HEK293T (cell line): ENCODE measurements at regions not wholly inside any gene's neighbourhood (a gene's known extent, or its start where the extent isn't known, plus 50 kb on each side); places are given as distances from the start of the nearest gene placed in this dataset.

Experiments used
- CTCF ChIA-PET: fragments of 350-600 bp; formaldehyde crosslinking; extraction: SDS; loops from one replicate; lab custom pipeline; 2021; ENCODE audit warnings: antibody characterized with exemption, inconsistent platforms; lab: Yijun Ruan, JAX
- POLR2A ChIA-PET: fragments of 350-600 bp; formaldehyde crosslinking; extraction: SDS; loops from one replicate; lab custom pipeline; 2020; ENCODE audit warnings: antibody characterized with exemption, inconsistent platforms; lab: Yijun Ruan, JAX
- DNase-seq: peaks from one replicate; pipeline ENCODE4 v3.0.0; 2012; ENCODE audit warnings: mixed read lengths; ENCODE audit errors: extremely low spot score
- ARNT ChIP-seq: fragments of 450-650 bp; IDR thresholded peaks from 2 replicates; pipeline ENCODE4 v1.6.1; 2017; ENCODE audit warnings: mild to moderate bottlenecking
- BHLHE40 ChIP-seq: fragments of 450-650 bp; IDR thresholded peaks from 2 replicates; pipeline ENCODE4 v1.6.1; 2016; ENCODE audit warnings: mild to moderate bottlenecking, moderate library complexity, borderline replicate concordance
- CTBP1 ChIP-seq: fragments of 450-650 bp; IDR thresholded peaks from 2 replicates; pipeline ENCODE4 v1.6.1; 2016; ENCODE audit warnings: borderline replicate concordance
- ELF4 ChIP-seq: fragments of 450-650 bp; IDR thresholded peaks from 2 replicates; pipeline ENCODE4 v1.6.1; 2017; ENCODE audit warnings: antibody characterized with exemption
- FOXA1 ChIP-seq: fragments of 450-650 bp; IDR thresholded peaks from 2 replicates; pipeline ENCODE4 v1.6.1; 2016; ENCODE audit warnings: mild to moderate bottlenecking
- FOXK2 ChIP-seq: fragments of 450-650 bp; IDR thresholded peaks from 2 replicates; pipeline ENCODE4 v1.6.1; 2016; ENCODE audit warnings: mild to moderate bottlenecking
- FOXM1 ChIP-seq: fragments of 450-650 bp; IDR thresholded peaks from 2 replicates; pipeline ENCODE4 v1.6.1; 2017; ENCODE audit warnings: mild to moderate bottlenecking, borderline replicate concordance
- HDGF ChIP-seq: fragments of 450-650 bp; IDR thresholded peaks from 2 replicates; pipeline ENCODE4 v1.6.1; 2017; ENCODE audit warnings: antibody characterized with exemption, borderline replicate concordance
- L3MBTL2 ChIP-seq: fragments of 450-650 bp; conservative IDR thresholded peaks from 2 replicates; pipeline ENCODE4 v1.6.1; 2016; ENCODE audit warnings: mild to moderate bottlenecking
- LEF1 ChIP-seq: fragments of 450-650 bp; IDR thresholded peaks from 2 replicates; pipeline ENCODE4 v1.6.1; 2017; ENCODE audit warnings: mild to moderate bottlenecking, borderline replicate concordance
- NFRKB ChIP-seq: fragments of 450-650 bp; IDR thresholded peaks from 2 replicates; pipeline ENCODE4 v1.6.1; 2016; ENCODE audit warnings: mild to moderate bottlenecking, moderate library complexity
- SP1 ChIP-seq: fragments of 450-650 bp; IDR thresholded peaks from 2 replicates; pipeline ENCODE4 v1.6.1; 2017
- SUZ12 ChIP-seq: fragments of 450-650 bp; IDR thresholded peaks from 2 replicates; pipeline ENCODE4 v1.6.1; 2016; ENCODE audit warnings: mild to moderate bottlenecking
- TARDBP ChIP-seq: fragments of 450-650 bp; IDR thresholded peaks from 2 replicates; pipeline ENCODE4 v1.6.1; 2016
- ZNF384 ChIP-seq: fragments of 450-650 bp; IDR thresholded peaks from 2 replicates; pipeline ENCODE4 v1.6.1; 2016
- TF ChIP-seq, protein P1 (sequence below): fragments of 450-650 bp; IDR thresholded peaks from 2 replicates; pipeline ENCODE4 v1.6.1; 2016

DNA sequence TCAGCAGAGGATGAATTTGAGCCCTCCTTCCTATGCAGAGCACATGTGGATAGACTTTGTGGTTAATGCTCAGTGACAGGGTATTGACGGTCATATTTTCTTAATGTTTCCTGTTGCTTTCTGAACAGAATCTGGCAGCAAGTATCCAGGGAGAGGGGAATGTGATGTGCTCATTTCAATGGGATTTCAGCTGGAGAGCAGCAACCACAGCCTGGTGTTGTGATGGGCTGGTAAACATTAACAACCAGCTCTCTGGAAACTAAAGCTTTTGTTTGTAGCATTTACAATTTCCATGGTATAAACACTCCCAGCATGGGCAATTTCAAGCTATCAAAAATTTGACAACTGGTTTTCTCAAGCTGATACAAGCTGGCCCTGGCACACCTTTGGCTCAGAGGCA lies 215.9 kb downstream of the SH2D4B start:
- no peak for DNase-seq
- CTCF ChIA-PET: no interaction called here
- POLR2A ChIA-PET: no interaction called here
- TF ChIP-seq, protein P1, sequence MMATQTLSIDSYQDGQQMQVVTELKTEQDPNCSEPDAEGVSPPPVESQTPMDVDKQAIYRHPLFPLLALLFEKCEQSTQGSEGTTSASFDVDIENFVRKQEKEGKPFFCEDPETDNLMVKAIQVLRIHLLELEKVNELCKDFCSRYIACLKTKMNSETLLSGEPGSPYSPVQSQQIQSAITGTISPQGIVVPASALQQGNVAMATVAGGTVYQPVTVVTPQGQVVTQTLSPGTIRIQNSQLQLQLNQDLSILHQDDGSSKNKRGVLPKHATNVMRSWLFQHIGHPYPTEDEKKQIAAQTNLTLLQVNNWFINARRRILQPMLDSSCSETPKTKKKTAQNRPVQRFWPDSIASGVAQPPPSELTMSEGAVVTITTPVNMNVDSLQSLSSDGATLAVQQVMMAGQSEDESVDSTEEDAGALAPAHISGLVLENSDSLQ: no peak
- TF ChIP-seq CTBP1: no peak
- no peak for TF ChIP-seq LEF1
- no peak for TF ChIP-seq TARDBP
- TF ChIP-seq HDGF: no peak
- no peak for TF ChIP-seq ARNT
- no peak for TF ChIP-seq ELF4
- TF ChIP-seq SUZ12: no peak
- TF ChIP-seq ZNF384: no peak

DNA sequence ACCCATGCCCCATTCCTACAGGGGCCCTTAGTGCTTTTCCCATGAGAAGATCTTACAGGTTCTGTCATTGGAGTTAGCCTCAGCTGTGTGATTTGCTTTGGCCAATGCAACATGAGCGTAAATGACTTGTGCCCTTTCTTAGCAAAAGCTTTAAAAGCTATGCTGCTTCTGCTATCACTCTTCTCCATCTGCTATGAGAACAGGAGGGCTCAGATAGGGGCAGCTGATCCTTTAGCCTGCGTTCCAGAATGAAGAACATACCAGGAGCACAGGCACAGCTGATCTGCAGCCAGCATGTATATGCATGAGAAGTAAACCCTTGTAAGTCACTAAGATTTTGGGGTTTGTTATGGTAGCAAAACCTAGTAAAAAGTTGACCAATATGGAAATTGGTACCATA lies 218.2 kb downstream of the SH2D4B start:
- TF ChIP-seq ARNT (no peak), NFRKB (no peak), CTBP1 (no peak), ELF4 (no peak), ZNF384 (no peak), SUZ12 (no peak), LEF1 (no peak), TARDBP (no peak), L3MBTL2 (no peak), FOXK2 (no peak), FOXM1 (no peak), HDGF (no peak), FOXA1 (no peak), SP1 (no peak), BHLHE40 (no peak)
- TF ChIP-seq, protein P1: no peak
- no peak for DNase-seq
- ChIA-PET POLR2A (no interaction called here), CTCF (no interaction called here)

DNA sequence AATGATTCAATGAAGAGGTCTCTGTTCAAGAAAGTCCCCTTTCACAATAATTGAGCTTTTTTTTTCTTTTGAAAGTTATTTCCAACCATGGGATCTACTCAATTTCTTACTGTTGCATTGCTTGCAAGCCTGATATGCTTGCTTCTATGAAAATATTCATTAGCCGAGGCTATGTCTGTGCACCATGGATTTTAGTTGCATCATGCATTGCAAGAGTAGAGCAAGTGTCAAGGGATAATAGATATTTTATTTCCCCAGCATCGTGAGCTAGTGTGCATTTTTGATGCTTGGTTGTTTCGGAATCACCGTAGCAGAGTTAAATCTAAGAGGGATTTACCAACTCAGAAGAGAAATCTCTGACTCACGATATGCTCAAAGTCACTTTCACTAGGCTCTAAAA lies 222.0 kb downstream of the SH2D4B start:
- TF ChIP-seq L3MBTL2 (no peak), LEF1 (no peak), TARDBP (no peak), ZNF384 (no peak), FOXA1 (no peak), ARNT (no peak), FOXK2 (no peak), NFRKB (no peak), SP1 (no peak), FOXM1 (no peak), HDGF (no peak), CTBP1 (no peak), ELF4 (no peak), SUZ12 (no peak), BHLHE40 (no peak)
- ChIA-PET POLR2A (no interaction called here), CTCF (no interaction called here)
- no peak for DNase-seq

DNA sequence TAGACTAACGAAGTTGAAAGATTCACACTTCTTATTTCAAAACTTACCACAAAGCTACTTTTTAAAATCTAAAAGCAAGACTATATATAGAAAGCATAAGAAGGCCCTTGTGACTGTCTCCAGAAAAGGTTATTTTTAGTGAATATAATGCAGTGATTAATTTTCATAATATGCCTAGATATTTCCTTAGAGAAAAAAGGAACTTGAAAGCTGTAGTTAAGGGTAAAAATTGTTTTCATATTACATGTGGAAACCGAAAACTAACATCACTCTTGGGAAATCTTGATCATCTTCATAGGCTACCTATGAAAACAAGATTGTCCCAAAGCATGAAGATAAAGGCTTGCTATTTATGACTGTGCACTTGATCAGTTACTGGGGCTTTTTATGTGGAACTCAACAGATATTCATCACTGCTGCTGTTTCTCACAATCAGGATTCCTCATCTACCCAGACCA lies 223.2 kb downstream of the SH2D4B start:
- CTCF ChIA-PET: interaction anchor here (0.6 kb wide), 1 partner anchor 219 kb away, joined by 3 read pairs; no protein-coding TSS in a partner anchor
- POLR2A ChIA-PET: no interaction called here
- TF ChIP-seq SUZ12 (no peak), L3MBTL2 (no peak), TARDBP (no peak), SP1 (no peak), ARNT (no peak), FOXM1 (no peak), FOXA1 (no peak)
- DNase-seq: no peak

DNA sequence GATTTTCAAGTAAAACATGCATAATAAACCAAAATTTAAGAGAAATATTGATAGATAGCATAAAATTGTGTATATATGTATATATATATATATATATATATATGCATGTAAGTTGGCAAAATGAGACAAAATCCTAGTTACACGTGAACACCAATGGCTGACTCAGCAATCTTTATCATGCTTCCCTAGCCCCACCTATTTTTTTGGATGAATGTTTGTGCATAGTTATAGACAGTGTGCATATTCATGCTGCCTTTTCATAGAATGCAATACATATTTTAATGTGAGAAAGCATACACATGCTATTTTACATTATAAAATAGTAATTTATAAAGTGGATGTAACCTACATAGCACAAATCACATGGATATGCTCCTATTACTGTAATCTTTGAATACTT lies 230.3 kb downstream of the SH2D4B start:
- ChIA-PET CTCF (no interaction called here), POLR2A (no interaction called here)
- TF ChIP-seq NFRKB (no peak), TARDBP (no peak), ZNF384 (no peak), SUZ12 (no peak), FOXA1 (no peak), LEF1 (no peak), FOXM1 (no peak), SP1 (no peak), FOXK2 (no peak)
- no peak for DNase-seq

DNA sequence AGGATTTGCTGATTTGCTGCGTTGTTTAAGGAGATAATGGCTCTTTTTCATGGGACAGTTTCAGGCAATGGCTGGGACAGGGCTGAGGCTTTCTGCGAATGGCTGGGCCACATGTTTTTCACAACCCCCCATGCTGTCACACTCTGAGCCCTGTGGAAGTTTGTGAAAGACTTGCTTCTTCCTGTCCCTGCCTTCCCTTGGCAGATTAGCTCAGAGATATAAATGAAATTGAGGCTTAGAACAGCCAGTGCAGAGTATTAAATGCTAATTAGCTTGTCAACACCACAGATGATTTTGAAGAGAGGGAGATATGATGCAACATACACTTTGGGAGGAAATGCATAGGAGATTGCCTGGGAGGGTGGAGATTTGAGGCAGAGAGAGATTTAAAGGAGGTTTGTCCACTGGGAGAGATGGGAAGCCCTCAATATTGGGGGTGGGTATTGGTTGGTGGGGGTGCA lies 232.0 kb downstream of the SH2D4B start:
- ChIA-PET POLR2A (no interaction called here), CTCF (interaction anchor here (0.6 kb wide), 1 partner anchor 9 kb away, joined by 3 read pairs; no protein-coding TSS in a partner anchor)
- DNase-seq: no peak
- TF ChIP-seq ELF4: no peak

DNA sequence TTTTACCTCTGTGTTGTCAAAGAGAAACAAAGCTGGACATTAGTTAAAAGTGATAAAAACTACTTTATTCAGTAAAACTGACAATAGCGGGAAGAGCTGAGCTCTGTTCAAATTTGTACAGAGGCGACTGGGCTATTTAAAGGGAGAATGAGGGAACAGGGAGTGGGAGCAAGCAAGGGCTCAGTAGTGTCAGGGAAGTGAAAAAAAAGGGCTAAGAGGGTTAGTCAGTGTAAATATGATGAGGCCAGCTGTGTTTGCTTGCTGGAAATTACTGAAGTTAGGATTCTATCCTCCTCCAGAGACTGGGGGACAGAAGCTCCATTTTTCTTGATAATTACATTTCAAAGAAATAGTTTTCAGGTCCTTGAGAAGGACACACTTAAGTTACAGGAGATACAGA lies 232.5 kb downstream of the SH2D4B start:
- ChIA-PET POLR2A (no interaction called here), CTCF (interaction anchor here (0.6 to 1.1 kb wide), 2 partner anchors 8 to 12 kb away, joined by 3 read pairs; no protein-coding TSS in a partner anchor)
- no peak for DNase-seq
- TF ChIP-seq FOXM1 (no peak), SP1 (no peak), NFRKB (no peak), FOXK2 (no peak), SUZ12 (no peak), ZNF384 (no peak), ELF4 (no peak), HDGF (no peak), TARDBP (no peak), FOXA1 (no peak), BHLHE40 (no peak), LEF1 (no peak), ARNT (no peak), L3MBTL2 (no peak), CTBP1 (no peak)
- TF ChIP-seq, protein P1: no peak
